GM12878 (cell line): ENCODE measurements at regions not wholly inside any gene's neighbourhood (a gene's known extent, or its start where the extent isn't known, plus 50 kb on each side); places are given as distances from the start of the nearest gene placed in this dataset.

Experiments used
- GATAD2B ChIP-seq: fragments of 450-650 bp; conservative IDR thresholded peaks from 2 replicates; pipeline ENCODE4 v1.6.1; 2017; ENCODE audit warnings: low read depth, mild to moderate bottlenecking, moderate library complexity
- JUNB ChIP-seq: IDR thresholded peaks from 2 replicates; pipeline ENCODE4 v1.6.1; 2016; ENCODE audit warnings: antibody characterized with exemption, mild to moderate bottlenecking
- POLR2A ChIP-seq: IDR thresholded peaks from 2 replicates; pipeline ENCODE4 v1.6.1; 2011; ENCODE audit warnings: low read depth, mild to moderate bottlenecking, low read length
- RAD21 ChIP-seq: IDR thresholded peaks from 2 replicates; pipeline ENCODE4 v1.6.1; 2011; ENCODE audit warnings: mild to moderate bottlenecking, low read depth, low read length, moderate library complexity; ENCODE audit not compliant: insufficient read depth
- SRF ChIP-seq, 2 experiments: IDR thresholded peaks; 2 replicates each; pipeline ENCODE4 v1.6.1; 2011; ENCODE audit warnings: low read depth in 2 of 2, low read length in 2 of 2, mild to moderate bottlenecking in 1 of 2, moderate library complexity in 1 of 2
- TAF1 ChIP-seq: IDR thresholded peaks from 2 replicates; pipeline ENCODE4 v1.6.1; 2011; ENCODE audit warnings: mild to moderate bottlenecking, low read depth, low read length, borderline replicate concordance

DNA sequence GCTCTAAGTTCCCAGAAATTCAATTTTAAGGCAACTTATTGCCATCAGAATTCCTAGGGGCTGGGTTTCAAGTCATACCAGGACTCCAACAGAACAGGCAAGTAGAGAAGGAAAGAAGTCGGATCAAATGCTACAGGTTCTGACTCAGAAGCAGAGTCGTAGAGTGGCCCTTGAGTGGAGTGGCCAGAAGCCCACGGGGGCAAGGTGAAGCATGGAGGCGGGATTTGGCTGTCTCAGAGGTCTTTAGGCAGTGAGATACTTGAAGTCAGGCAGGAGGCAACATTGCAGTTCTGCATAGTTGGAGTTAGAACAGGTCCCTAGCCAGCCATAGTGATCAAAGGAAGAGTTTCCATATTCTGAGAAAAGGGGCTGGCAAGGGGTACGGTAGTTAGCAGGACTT, 111.6 kb downstream of the NHLRC3 start:
- TF ChIP-seq TAF1 (no peak), SRF (IDR thresholded peaks at IDR 0.05; ENCODE audit: low read depth in 2 of 2, low read length in 2 of 2) (no peak), GATAD2B (no peak), POLR2A (no peak), JUNB (no peak), RAD21 (no peak)
